ENCODE measurements at regions not wholly inside any gene's neighbourhood (a gene's known extent, or its start where the extent isn't known, plus 50 kb on each side); places are given as distances from the start of the nearest gene placed in this dataset.

DNA sequence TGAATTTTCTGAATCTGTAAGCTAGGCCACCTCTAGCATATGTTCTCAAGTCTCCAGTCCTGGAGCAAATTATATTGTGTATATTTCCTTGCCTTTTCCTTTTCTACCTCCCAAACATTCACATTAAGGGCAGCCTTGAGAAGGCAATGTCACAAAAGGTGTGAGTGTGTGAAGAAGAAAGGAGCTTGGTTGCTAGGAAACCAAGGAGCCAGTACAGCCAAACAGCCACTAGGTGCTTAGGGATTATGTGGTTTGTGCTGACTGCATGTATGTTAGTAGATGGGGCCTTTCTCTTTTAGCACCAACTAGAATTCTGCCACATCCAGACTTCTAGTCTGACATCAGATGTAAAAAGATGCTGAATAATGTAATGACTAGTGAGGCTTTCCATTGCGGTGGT lies 118.8 kb upstream of the DAZL start:
- H3K4me3 ChIP-seq (replicated peaks; ENCODE audit: low read depth, low read length): no peak overlapping the region
- DNase-seq (ENCODE audit: low read depth): peak; percentile 43
- TF ChIP-seq, protein P1, sequence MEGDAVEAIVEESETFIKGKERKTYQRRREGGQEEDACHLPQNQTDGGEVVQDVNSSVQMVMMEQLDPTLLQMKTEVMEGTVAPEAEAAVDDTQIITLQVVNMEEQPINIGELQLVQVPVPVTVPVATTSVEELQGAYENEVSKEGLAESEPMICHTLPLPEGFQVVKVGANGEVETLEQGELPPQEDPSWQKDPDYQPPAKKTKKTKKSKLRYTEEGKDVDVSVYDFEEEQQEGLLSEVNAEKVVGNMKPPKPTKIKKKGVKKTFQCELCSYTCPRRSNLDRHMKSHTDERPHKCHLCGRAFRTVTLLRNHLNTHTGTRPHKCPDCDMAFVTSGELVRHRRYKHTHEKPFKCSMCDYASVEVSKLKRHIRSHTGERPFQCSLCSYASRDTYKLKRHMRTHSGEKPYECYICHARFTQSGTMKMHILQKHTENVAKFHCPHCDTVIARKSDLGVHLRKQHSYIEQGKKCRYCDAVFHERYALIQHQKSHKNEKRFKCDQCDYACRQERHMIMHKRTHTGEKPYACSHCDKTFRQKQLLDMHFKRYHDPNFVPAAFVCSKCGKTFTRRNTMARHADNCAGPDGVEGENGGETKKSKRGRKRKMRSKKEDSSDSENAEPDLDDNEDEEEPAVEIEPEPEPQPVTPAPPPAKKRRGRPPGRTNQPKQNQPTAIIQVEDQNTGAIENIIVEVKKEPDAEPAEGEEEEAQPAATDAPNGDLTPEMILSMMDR (IDR thresholded peaks at IDR 0.05; ENCODE audit: low read length, missing control alignments): peak; percentile 28

DNA sequence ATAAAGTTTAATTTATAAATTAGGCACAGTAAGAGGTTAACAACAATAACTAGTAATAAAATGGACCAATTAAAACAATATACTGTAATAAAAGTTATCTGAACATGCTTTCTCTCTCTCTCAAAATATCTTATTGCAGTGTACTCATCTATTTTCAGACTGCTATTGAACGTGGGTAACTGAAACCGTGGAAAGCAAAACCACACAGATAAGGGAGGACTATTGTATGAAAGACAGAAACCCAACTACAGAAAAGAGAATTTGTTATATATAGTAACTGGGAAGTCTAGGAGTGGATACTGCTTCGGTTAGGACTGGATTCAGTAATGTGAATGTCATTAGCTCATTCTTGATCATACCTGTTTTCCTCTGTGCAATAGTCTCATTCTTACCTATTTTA lies 119.3 kb upstream of the DAZL start:
- TF ChIP-seq, protein P1 (IDR thresholded peaks at IDR 0.05; ENCODE audit: low read length, missing control alignments): no peak
- DNase-seq (ENCODE audit: low read depth): peak; percentile 30
- no peak overlapping the region for H3K4me3 ChIP-seq (replicated peaks; ENCODE audit: low read depth, low read length)

DNA sequence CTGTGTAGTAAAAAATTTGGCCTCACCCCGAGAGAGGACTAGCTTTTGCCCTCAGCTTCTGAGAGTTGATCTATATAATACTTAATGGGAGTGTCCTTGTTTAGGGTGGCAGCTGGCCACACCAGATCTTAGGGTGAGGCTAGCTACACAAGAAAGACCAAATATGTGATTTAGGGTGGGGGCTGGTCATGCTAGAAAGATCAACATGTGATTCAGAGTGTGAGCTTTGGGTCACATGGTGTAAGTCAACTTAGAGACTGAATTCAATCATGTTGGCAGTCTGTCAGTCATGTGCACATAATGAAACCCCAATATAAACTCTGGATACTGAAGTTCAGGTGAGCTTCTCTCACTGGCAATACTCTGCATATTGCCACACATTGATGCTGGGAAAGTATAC lies 120.7 kb upstream of the DAZL start:
- no peak for DNase-seq (ENCODE audit: low read depth)
- H3K4me3 ChIP-seq (replicated peaks; ENCODE audit: low read depth, low read length): no peak overlapping the region
- TF ChIP-seq, protein P1 (IDR thresholded peaks at IDR 0.05; ENCODE audit: low read length, missing control alignments): no peak

DNA sequence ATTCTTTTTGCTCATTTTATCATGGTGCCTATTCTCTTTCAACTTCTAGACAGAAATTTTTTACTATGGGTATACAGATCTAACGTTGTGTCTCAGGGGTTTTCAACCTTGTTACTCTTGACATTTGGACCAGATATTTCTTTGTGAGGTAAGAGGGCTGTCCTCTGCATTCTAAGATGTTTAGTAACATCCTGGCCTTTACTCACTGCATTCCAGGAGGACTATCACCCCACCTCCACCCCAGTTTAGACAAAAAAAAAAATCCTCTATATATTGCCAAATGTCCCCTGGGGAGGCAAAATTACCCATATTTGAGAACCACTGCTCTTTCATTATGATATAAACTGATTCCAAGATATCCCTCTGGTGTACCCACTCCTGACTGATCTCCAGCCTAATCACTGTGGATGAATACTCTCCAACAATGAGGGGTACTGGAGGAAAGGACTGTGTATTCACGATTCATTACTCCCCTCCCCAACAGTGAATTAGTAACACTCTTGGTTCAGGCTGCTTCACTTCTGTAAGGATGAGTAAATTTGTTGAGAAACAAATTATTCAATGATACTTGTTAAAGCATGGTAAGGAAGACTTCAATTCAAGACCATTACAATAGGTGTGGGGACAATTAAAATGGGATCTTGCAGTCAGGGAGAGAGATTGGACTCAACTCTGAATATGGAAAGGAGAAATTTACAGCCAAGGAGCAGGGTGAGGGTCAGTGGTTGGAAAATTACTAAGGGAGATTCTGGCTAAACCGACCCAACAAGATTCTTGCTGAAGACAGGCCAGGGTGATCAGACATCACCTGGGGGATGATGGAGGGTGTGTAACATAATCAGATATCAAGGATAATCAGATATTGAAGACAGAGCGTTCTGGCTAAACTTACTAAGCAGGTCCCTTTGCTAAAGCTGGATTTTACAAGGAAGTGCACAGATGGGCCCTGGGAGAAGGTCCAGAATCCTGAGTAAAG lies 123.8 kb upstream of the DAZL start:
- peak; percentile 76 for DNase-seq (ENCODE audit: low read depth)

DNA sequence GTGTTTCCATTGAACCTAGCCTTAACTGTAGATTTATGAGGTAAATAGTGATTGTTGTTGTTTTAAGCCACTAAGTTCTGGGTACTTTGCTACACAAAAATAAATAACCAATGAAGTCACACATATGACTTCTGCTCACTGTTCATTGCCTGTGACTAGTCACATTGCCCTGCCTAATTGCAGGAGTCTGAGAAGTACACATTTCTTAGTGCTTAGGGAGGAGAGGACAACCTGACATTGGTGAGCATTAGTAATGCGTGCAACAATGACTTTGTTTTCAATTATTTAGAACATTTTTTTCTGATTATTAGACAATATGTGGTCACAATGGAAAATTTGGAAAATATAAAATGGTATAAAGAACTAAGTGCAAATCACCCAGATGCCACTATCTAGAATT lies 133.2 kb upstream of the DAZL start:
- TF ChIP-seq, protein P1 (IDR thresholded peaks at IDR 0.05; ENCODE audit: low read length, missing control alignments): no peak
- no peak overlapping the region for H3K4me3 ChIP-seq (replicated peaks; ENCODE audit: low read depth, low read length)
- no peak for DNase-seq (ENCODE audit: low read depth)

More for the DNA sequence above, 123.8 kb upstream of the DAZL start:
- TF ChIP-seq, protein P1 (IDR thresholded peaks at IDR 0.05; ENCODE audit: low read length, missing control alignments): no peak
- no peak overlapping the region for H3K4me3 ChIP-seq (replicated peaks; ENCODE audit: low read depth, low read length)

DNA sequence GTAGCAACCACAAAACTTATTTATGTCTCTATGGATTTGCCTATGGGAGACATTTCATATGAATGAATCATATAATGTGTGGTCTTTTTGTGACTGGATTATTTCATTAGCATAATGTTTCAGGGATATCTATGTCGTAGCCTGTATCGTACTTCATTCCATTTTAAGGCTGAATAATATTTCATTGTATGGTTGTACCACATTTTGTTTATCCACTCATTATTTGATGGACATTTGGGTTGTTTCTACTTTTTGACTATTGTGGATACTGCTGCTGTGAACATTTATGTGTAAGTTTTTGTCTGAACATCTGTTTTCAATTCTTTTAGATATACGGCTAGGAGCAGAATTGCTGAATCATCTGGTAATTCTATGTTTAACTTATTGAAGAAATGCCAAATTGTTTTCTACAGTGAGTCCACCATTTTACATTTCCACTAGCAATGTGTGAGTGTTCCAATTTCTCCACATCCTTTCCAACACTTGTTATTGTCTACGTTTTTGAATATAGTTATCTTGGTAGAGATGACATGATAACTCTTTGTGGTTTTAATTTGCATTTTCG lies 134.4 kb upstream of the DAZL start:
- DNase-seq (ENCODE audit: low read depth): peak; percentile 41
- TF ChIP-seq, protein P1 (IDR thresholded peaks at IDR 0.05; ENCODE audit: low read length, missing control alignments): no peak
- H3K4me3 ChIP-seq (replicated peaks; ENCODE audit: low read depth, low read length): no peak overlapping the region
